ENCODE measurements at regions not wholly inside any gene's neighbourhood (a gene's known extent, or its start where the extent isn't known, plus 50 kb on each side); places are given as distances from the start of the nearest gene placed in this dataset.

- H3K4me3 ChIP-seq, result no peak overlapping the region
- no peaks in the 10 kb centered on the region for H3K27me3 ChIP-seq (ENCODE audit: low read depth)
- TF ChIP-seq, protein P1, sequence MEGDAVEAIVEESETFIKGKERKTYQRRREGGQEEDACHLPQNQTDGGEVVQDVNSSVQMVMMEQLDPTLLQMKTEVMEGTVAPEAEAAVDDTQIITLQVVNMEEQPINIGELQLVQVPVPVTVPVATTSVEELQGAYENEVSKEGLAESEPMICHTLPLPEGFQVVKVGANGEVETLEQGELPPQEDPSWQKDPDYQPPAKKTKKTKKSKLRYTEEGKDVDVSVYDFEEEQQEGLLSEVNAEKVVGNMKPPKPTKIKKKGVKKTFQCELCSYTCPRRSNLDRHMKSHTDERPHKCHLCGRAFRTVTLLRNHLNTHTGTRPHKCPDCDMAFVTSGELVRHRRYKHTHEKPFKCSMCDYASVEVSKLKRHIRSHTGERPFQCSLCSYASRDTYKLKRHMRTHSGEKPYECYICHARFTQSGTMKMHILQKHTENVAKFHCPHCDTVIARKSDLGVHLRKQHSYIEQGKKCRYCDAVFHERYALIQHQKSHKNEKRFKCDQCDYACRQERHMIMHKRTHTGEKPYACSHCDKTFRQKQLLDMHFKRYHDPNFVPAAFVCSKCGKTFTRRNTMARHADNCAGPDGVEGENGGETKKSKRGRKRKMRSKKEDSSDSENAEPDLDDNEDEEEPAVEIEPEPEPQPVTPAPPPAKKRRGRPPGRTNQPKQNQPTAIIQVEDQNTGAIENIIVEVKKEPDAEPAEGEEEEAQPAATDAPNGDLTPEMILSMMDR (IDR thresholded peaks at IDR 0.05), result no peak
- DNase-seq (no peak), ATAC-seq (no peak)
- intact Hi-C loops (cut with DNase I), result no loop called here
- H3K9me3 ChIP-seq, result no peaks in the 10 kb centered on the region
- H3K27ac ChIP-seq, result no peak overlapping the region
- H3K36me3 ChIP-seq, result no peaks in the 10 kb centered on the region
- H3K4me1 ChIP-seq, result no peaks in the 10 kb centered on the region
Observed at GRCh38 chr6:133047065-133047665, 194.0 kb upstream of the EYA4 start.

DNA sequence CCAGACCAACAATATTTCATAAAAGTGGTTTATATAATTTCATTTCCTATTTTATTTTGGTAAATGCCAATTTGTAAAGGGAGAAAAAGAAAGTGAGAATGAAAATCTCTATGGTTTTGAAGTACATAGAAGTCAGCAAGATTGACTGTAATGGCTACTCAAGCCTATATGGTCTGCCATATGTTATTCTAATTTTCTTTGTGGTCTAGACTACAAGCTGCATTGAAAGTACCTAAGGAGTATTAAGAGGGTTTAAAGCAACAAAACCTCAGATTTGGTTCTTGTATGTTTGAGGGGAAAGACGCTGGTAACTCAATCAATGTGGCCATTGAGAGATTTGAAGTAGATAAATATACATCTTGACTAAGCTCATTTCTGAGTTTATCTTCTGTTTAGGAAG is 193.5 kb upstream of the EYA4 start:
- DNase-seq (no peak), ATAC-seq (no peak)
- Histone ChIP-seq H3K27ac (no peak overlapping the region), H3K4me1 (no peaks in the 10 kb centered on the region), H3K36me3 (no peaks in the 10 kb centered on the region), H3K27me3 (ENCODE audit: low read depth) (no peaks in the 10 kb centered on the region), H3K4me3 (no peak overlapping the region), H3K9me3 (no peaks in the 10 kb centered on the region)
- intact Hi-C loops (cut with DNase I), result no loop called here
- TF ChIP-seq, protein P1 (IDR thresholded peaks at IDR 0.05), result no peak

DNA sequence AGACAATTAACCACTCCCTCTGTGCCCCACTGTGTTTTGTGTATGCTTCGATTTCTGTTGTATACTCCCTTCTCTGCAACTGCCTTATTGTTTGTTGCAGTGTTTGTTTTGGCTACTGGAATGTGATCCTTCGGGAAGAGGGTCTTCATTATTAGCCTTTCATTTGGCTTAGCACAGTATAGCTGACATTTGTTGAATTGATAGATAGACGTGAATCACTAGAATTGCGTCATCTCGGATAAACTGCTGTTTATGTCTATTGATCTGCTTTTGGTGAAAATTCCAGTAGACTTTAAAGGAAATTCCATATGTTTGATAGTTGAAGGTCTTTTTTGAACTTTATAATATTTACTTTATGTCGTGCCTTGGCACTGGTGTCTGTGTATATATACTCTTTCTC is 189.9 kb upstream of the EYA4 start:
- TF ChIP-seq, protein P1 (IDR thresholded peaks at IDR 0.05), result no peak
- Histone ChIP-seq H3K4me1 (no peaks in the 10 kb centered on the region), H3K9me3 (no peaks in the 10 kb centered on the region), H3K27ac (no peak overlapping the region), H3K4me3 (no peak overlapping the region), H3K36me3 (no peaks in the 10 kb centered on the region), H3K27me3 (ENCODE audit: low read depth) (no peaks in the 10 kb centered on the region)
- intact Hi-C loops (cut with DNase I), result no loop called here
- DNase-seq (no peak), ATAC-seq (no peak)

GRCh38 chr6:133052465-133052864 is 188.7 kb upstream of the EYA4 start:
- intact Hi-C loops (cut with DNase I), result no loop called here
- TF ChIP-seq, protein P1 (IDR thresholded peaks at IDR 0.05), result no peak
- DNase-seq, result no peak
- H3K9me3 ChIP-seq, result no peaks in the 10 kb centered on the region
- H3K36me3 ChIP-seq, result no peaks in the 10 kb centered on the region
- no peak for ATAC-seq
- H3K4me1 ChIP-seq, result no peaks in the 10 kb centered on the region
- no peak overlapping the region for H3K4me3 ChIP-seq
- no peak overlapping the region for H3K27ac ChIP-seq
- H3K27me3 ChIP-seq (ENCODE audit: low read depth), result no peaks in the 10 kb centered on the region

DNA sequence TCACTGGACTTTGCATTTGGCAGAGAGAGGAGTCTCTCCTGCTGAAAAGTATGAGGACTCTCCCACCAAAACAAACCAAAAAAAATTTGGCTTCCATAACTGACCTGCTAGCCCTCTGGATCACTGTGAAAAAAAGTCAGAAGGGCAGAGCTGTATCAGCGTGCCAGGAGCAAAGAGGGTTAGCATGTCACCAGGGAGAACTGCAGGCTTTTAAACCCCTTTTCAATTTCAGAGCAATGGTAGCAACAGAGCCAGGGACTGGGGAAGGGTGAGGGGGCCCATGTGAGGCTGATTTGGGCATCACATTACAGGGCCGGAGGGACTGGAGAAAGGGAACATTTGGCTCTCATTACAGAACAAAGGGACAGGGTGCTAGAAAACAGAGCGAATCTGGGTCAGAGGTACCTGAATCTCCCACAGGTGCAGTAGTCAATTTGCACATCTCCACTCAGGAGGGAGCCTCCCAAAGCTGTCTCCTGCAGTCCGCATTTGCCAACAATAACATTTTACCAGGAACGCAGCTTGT is 185.7 kb upstream of the EYA4 start:
- Histone ChIP-seq H3K4me1 (no peaks in the 10 kb centered on the region), H3K27me3 (ENCODE audit: low read depth) (no peaks in the 10 kb centered on the region), H3K4me3 (no peak overlapping the region), H3K27ac (no peak overlapping the region), H3K9me3 (no peaks in the 10 kb centered on the region), H3K36me3 (no peaks in the 10 kb centered on the region)
- TF ChIP-seq, protein P1 (IDR thresholded peaks at IDR 0.05), result no peak
- intact Hi-C loops (cut with DNase I), result no loop called here
- DNase-seq (no peak), ATAC-seq (no peak)

All from lower lobe of right lung (tissue), 2 donors.